IMR-90 (cell line): ENCODE measurements at regions not wholly inside any gene's neighbourhood (a gene's known extent, or its start where the extent isn't known, plus 50 kb on each side); places are given as distances from the start of the nearest gene placed in this dataset.

Experiments used
- BHLHE40 ChIP-seq: fragments of 150-350 bp; IDR thresholded peaks from 2 replicates; pipeline ENCODE4 v1.6.1; 2016; ENCODE audit warnings: mild to moderate bottlenecking, low read depth, low read length
- CEBPB ChIP-seq: IDR thresholded peaks from 2 replicates; pipeline ENCODE4 v1.6.1; 2012; ENCODE audit warnings: low read depth, low read length, improper control_type of control experiment
- CTCF ChIP-seq: conservative IDR thresholded peaks from 2 replicates; pipeline ENCODE4 v1.5.1; 2012; ENCODE audit warnings: mild to moderate bottlenecking, low read depth, low read length, improper control_type of control experiment
- FOS ChIP-seq: fragments of 150-350 bp; IDR thresholded peaks from 2 replicates; pipeline ENCODE4 v1.6.1; 2016; ENCODE audit warnings: low read depth, low read length
- MAFK ChIP-seq: IDR thresholded peaks from 2 replicates; pipeline ENCODE4 v1.6.1; 2012; ENCODE audit warnings: low read depth, low read length, improper control_type of control experiment
- MAZ ChIP-seq: IDR thresholded peaks from 2 replicates; pipeline ENCODE4 v1.6.1; 2012; ENCODE audit warnings: low read depth, mild to moderate bottlenecking, low read length, improper control_type of control experiment, moderate library complexity, borderline replicate concordance
- NFE2L2 ChIP-seq: fragments of 150-350 bp; IDR thresholded peaks from 2 replicates; pipeline ENCODE4 v1.6.1; 2016; ENCODE audit warnings: low read depth, mild to moderate bottlenecking, low read length
- POLR2A ChIP-seq: IDR thresholded peaks from 2 replicates; pipeline ENCODE4 v1.6.1; 2012; ENCODE audit warnings: mild to moderate bottlenecking, low read depth, low read length
- RAD21 ChIP-seq: IDR thresholded peaks from 2 replicates; pipeline ENCODE4 v1.6.1; 2012; ENCODE audit warnings: low read length, improper control_type of control experiment
- RCOR1 ChIP-seq: IDR thresholded peaks from 2 replicates; pipeline ENCODE4 v1.6.1; 2012; ENCODE audit warnings: mild to moderate bottlenecking, low read length, improper control_type of control experiment; ENCODE audit not compliant: insufficient replicate concordance
- RFX5 ChIP-seq: IDR thresholded peaks from 2 replicates; pipeline ENCODE4 v1.8.0; 2012; ENCODE audit warnings: low read depth, mild to moderate bottlenecking, low read length, moderate library complexity
- SMC3 ChIP-seq: fragments of 150-350 bp; IDR thresholded peaks from 2 replicates; pipeline ENCODE4 v1.6.1; 2016; ENCODE audit warnings: low read depth, mild to moderate bottlenecking, antibody characterized with exemption, low read length, moderate library complexity
- USF2 ChIP-seq: fragments of 150-350 bp; IDR thresholded peaks from 2 replicates; pipeline ENCODE4 v1.6.1; 2017; ENCODE audit warnings: mild to moderate bottlenecking, antibody characterized with exemption, low read length, low read depth

GRCh38 chr21:23003951-23004350 lies 2005.7 kb downstream of the NCAM2 start:
- TF ChIP-seq CTCF (no peak), RFX5 (no peak), POLR2A (no peak), NFE2L2 (no peak), MAZ (no peak), RAD21 (no peak), USF2 (no peak), FOS (no peak), BHLHE40 (no peak), RCOR1 (no peak), SMC3 (no peak), CEBPB (no peak), MAFK (no peak)
